ENCODE measurements at regions not wholly inside any gene's neighbourhood (a gene's known extent, or its start where the extent isn't known, plus 50 kb on each side); places are given as distances from the start of the nearest gene placed in this dataset.

- TF ChIP-seq CTCF (IDR thresholded peaks at IDR 0.05) (no peak), EZH2 (IDR thresholded peaks at IDR 0.05; ENCODE audit: borderline replicate concordance, insufficient read depth, low read depth, low read length, poor library complexity, severe bottlenecking) (no peak)
These were observed 949.0 kb upstream of the SEMA6D start for GRCh38 chr15:46768287-46768686.

Data from B cell (primary cell).